GM11168 (cell line): ENCODE measurements at regions not wholly inside any gene's neighbourhood (a gene's known extent, or its start where the extent isn't known, plus 50 kb on each side); places are given as distances from the start of the nearest gene placed in this dataset.

Experiments used
- in situ Hi-C: fragments of 300-500 bp; cut with MboI; formaldehyde crosslinking; loops from one replicate; pipeline ENCODE4 v1.12.0; 2022; ENCODE audit warnings: low sequenced_read_pairs; ENCODE audit not compliant: unreplicated experiment

DNA sequence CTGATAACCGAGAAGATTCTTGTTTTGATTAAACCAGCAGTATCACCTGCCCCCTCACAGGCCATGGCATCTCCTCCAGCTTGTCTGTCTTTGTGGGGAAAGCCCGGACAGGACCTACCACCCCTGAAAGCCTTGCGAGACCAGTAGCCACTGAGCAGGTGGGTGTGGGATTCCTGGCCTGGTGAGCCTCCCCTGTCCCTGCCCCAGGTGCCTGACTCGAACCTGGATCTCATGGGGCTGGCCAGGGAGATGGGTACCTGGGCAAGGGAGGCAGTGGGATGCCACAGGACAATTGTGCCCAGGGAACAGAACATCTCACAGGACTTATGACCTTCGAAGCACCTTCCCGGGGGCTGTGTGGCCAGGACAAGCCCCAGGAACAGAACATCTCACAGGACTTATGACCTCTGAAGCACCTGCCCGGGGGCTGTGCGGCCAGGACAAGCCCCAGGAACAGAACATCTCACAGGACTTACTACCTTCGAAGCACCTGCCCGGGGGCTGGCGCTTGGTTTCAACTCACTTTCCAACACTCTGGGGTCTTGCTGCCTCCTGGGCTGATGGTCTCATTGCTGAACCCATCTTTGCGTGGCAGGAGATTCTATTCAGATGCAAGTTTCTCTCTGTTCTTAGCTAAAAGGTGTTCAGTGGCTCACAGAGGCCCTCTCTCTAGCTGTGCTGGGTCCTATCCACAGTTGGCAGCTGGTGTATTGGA, 854.5 kb downstream of the BRD1 start:
- in situ Hi-C loops: no loop called here

DNA sequence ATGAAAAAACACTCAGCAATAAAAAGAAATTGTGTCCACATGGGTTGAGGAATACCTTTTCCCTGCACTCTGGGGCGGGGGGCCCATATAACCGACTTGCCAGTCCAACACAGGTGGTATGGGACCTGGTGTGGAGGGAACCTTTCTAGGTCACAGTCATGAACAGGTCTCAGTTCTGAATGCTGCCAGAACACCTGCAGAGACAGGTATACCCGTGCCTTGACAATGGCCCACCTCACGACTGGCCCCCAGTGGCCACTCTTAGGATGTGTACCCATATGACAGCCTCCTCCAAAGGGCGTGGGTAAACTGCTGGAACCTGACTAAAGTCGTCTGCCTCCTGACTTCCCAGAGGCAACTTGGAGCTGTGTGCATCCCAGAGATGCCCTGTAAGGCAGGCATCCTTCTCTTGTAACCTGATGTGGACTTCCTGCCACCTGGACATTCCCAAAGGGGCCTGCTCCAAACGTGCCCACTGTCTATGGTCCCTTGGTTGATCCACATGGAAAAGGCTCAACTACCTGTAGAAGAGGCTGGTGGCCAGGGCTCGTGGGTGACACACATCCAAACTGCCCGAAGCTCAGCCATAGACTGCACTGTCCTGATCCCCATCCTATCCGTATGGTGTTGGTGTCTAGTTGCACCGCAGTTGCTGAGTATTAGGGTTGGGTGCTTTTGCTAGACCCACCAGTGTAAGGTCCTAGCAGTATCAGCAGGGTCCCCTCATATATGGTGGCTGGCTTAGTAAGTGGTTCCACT, 859.3 kb downstream of the BRD1 start:
- in situ Hi-C loops: no loop called here

DNA sequence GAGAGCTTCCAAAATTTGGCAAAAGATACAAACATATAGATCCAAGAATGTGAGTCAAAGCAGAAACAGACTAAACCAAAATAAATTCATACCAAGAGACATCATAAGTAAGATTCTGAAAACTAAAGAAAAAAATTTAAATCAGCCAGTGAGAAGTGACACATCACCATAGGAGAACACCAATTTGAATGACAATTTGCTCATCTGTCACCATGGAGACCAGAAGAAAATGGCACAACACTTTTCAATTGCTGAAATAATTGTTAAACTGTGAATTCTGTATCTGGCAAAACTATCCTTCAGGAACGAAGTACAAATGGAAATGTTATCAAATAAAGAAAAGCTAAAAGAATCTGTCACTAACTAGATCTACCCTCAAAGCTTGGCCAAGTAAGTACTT, 864.3 kb downstream of the BRD1 start:
- in situ Hi-C loops: no loop called here

DNA sequence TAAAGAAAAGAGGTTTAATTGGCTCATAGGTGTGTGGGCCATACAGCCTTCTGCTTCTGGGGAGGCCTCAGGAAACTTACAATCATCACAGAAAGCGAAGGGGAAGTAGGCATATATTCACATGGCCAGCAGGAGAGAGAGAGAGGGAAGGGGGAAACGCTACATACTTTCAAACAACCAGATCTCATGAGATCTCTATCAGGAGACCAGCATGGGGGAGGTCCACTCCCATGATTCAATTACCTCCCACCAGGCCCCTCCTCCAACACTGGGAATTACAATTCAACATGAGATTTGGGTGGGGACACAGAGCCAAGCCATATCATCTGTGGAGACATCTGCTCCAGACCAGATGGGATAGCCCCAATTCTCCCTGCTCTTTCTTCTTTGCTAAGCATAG, 866.0 kb downstream of the BRD1 start:
- in situ Hi-C loops: no loop called here

DNA sequence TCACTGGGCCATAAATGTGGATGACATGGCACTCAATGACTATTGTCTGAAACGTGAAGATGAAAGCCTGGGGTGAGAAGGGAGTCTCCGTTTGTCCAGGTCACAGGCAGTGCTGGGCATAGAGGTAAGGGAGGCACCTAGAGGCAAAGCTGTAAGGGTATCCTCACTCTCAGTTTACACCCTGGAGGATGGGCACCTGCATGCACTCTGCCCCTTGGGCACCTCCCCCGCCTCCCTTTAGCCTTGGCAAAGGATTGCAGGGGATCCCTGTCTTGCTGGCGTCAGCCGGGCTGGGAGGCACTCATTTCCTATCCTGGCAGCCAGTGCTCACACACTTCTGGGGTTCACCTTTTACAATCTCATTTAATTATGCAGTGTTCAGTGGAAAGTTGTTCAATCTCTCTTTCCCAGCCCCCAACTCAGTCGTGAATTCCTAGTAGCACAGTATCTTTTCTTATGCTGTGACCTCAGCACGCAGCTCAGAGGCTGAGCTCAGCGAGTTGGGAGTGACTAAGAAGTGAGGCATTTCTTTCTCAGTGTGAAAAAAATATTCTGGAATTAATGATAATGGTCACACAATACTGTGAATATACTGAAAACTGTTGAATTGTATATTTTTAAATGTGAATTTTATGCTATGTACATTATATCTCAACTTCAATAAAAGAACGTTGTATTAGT, 866.6 kb downstream of the BRD1 start:
- in situ Hi-C loops: no loop called here

DNA sequence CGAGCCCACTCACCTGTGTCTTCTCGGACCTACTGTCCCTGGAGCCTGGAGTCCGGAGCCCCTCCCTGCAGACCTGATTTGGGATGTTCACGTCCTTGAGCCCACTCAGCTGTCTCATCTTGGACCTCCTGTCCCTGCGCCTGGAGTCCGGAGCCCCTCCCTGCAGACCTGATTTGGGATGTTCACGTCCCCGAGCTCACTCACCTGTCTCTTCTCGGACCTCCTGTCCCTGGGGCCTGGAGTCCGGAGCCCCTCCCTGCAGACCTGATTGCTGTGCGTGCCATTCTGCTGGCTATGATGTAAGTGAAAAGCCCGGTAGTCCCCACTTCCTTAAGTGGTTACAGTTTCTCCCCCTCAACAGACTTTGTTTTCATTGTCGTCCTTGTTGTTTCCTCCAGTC, 867.1 kb downstream of the BRD1 start:
- in situ Hi-C loops: no loop called here

DNA sequence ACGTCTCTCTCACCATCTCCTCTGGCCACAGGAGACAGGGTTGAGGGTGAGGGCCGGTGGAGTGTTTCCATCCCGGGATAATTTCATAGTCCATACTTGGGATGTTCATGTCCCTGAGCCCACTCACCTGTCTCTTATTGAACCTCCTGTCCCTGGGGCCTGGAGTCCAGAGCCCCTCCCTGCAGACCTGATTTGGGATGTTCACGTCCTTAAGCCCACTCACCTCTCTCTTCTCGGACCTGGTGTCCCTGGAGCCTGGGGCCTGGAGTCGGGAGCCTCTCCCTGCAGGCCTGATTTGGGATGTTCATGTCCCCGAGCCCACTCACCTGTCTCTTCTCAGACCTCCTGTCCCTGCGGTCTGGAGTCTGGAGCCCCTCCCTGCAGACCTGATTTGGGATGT, 868.2 kb downstream of the BRD1 start:
- in situ Hi-C loops: no loop called here

DNA sequence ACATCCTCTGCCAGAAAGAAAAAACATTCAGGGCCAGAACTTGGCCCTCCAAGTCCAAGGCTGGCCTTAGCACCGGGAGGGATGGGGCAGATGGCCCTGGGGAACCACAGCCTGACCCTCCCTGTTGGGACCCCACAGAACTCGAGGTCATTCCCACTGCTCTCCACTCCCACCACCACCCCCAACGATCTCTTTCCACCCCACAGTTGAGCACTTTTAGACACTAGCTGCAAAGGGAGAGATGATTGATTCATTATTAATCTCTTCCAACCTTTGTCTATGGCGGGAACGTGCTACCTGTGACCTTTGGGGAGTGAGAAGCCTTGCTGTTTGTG, 869.7 kb downstream of the BRD1 start:
- in situ Hi-C loops: no loop called here

DNA sequence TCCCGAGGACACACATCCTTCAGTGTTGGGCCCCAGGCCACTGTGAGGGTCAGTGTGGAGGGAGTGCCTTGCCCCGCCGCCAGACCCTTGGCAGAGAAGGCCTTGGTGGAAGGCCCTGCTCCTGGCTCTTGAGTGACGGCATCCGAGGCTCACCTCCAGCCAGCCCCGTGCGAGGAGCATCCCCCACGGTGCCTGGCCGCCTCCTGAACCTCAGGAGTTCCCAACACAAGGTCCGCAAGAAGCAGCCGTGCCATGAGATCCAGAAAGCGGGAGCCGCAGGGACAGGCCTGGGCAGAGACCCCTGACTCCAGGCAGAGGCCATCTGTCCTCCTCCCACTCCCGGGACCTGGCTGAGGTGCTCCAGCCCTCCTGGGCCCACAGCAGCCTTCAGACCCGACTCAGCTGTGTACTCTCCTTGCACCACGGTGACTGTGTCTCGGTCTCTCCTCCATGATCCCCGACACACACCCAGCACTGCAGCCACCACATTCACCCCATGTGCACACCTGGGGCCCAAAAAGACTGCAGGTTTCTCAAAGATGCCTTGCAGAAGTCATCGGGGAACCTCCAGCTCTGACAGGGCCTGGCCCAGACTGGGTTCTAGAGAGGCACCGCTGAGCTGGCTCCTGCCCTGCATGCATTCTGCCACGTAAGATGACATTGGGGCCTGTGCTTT, 870.2 kb downstream of the BRD1 start:
- in situ Hi-C loops: no loop called here

DNA sequence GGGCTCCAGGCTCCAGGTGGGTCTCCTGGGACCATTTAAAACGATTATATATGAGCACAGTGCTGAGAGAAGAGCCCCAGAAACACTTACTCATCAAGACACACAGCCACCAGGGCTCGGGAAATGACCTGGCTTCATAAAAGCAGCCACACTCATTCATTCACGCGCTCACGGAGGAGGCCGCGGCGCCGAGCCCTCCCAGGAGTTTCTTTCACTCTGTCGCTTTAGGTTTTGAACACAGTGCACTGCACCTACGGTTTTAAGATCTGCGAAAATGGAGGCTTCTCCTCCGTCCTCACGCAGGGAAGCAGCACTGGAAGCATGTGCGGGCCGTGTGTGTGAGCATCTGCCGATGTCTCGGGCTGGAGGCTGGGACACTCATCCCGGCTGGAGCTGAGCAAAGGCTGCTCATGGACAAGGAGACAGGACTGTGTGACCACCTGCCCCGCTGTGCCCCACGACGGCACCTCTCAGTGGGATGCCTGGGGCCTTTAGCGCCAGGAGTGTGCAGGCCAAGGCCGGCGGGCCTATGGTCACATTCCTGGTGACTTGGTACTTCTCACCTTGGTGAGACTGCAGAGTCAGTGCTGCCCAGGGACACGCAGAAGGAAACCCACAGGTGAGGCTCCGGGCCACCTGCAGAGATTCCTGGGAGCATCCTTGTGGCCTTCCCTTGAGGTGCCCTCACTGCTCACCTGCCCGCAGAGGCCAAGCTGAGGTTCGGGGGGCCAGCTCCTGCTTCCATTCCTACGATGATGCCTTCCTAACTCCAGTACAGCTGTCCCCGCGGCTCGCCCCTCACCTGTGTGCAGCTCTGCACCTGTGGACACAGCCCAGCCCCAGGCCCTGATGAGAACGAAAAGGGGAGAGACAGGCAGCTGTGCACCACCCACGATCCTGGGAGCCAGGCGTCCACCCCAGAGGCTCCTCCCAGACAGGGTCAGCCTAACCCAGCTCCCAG, 872.0 kb downstream of the BRD1 start:
- in situ Hi-C loops: no loop called here

DNA sequence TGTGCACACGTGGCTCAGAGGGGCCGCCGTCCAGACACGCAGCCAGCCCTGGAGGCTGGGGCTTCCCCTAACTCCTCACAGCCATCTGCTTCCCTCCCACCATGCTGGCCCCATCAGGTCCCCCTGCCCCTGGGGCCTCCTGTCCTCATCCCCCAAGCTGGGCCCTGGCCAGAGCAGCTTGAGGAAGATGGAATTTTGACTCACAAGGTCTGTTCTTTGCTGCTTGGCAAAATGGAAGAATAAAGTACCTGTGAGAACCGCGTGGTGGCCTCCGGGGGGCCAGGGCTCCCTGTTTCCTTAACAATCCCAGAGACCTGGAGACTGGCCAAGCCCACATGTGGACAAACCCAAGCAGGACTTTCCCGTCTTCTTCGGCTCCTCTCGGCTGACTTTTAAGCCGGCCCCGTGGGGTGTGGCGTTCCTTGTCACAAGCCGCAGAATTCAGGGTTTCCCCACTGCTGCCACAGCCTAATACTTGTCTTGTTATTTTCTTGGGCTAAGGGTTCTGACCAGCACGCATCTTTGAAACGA, 872.8 kb downstream of the BRD1 start:
- in situ Hi-C loops: no loop called here

DNA sequence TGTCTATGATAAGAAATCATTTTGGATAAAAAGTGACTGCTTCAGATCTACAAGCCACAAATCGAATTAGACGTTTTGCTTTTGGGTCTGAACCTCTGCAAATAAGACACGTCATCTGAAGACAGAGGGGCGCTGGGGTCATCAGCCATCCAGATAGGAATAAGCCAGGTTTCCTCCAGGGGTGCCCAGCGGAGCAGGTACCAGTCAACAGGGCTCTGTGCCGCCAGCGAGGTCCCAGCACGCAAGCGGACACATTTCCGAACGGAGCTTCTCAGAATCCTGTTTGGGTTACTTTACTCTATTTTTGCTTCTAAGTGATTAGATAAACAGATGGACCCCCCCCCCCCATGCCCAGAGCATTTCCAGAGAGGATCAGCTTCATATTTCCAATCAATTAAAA, 873.8 kb downstream of the BRD1 start:
- in situ Hi-C loops: no loop called here

DNA sequence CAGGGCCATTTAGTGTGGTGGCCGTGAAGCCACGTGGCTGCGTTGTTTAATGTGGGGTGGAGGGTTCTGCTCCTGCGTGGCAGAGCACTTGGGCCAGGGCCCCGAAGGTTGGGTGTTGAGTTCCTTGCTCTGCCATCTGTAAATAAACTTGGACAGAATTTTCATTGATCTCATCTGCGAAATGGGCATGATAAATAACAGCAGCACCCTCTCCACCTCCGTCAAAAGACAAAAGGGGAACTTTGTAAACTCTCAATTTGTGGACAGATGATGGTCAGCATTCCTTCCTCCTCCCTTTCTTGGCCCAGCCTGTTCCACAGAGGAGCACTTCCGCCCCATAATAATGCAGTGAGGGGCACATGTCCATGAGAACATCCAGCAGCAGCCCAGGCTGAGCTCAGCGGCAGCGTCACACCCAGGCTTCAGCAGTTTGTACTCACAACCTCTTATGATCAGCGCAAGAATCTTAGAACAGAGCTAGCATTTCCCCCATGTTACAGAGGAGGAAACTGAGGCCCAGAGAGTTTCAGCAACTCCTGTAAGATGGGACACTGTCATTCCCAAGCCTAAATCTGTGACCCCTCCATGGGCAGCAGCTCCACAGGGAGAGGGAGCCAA, 874.5 kb downstream of the BRD1 start:
- in situ Hi-C loops: no loop called here

DNA sequence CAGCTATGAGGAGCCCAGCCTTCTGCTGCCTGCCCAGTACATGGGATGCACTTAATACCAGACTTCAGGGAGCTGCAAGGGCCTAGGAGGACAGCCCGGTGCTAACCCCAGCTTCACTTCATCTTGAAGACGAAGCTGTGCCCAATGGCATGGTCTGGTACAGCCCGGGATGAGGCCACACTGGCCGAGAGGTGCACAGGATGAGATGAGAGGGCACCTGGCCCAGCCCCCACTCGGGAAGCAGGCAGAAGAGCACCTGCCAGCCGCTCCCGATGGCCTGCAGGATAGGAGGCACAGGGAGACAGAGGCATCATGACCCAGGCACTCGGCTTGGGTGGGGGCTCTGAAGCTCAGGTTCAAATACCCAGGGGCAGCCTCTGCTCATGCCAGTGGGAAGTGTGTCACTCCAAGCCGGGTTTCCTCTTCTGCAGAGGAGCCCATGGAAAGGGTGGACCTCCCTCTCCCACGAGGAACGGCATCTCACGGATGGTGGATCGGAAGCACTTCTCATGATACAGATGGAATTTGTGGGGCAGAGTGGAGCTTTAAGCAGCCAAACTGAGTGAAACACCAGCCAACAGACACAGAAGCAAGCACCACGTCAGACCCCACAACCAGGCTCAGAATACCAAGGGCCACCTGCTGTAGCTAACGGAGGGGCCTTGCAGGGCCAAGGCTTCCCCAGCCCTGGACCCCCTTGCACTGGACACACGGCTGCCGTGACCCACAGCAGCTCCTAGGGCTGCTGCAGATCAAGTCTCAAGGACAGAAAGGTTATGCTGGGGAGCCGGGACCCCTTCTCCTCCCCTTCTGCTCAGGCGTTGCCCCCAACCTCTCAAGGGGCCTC, 875.2 kb downstream of the BRD1 start:
- in situ Hi-C loops: no loop called here

DNA sequence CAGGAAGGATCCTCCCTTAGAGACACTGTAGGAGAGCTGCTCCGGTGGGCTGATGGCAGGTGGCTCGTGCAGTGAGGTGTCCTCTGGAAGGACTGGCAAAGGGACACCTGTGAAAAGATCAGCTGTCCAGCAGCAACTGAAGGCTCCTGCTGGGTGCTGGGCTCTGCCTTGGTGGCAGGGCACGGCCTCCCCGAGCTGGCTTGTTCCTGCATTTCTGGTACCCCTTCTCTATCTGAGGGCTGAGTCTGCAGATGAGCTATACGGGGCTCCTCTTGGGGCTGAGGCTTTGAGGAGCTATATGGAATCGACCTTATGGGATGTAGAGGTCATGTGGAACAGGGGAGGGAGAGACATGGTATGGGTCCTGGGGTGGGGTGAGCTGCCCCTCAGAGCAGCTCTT, 875.8 kb downstream of the BRD1 start:
- in situ Hi-C loops: no loop called here

DNA sequence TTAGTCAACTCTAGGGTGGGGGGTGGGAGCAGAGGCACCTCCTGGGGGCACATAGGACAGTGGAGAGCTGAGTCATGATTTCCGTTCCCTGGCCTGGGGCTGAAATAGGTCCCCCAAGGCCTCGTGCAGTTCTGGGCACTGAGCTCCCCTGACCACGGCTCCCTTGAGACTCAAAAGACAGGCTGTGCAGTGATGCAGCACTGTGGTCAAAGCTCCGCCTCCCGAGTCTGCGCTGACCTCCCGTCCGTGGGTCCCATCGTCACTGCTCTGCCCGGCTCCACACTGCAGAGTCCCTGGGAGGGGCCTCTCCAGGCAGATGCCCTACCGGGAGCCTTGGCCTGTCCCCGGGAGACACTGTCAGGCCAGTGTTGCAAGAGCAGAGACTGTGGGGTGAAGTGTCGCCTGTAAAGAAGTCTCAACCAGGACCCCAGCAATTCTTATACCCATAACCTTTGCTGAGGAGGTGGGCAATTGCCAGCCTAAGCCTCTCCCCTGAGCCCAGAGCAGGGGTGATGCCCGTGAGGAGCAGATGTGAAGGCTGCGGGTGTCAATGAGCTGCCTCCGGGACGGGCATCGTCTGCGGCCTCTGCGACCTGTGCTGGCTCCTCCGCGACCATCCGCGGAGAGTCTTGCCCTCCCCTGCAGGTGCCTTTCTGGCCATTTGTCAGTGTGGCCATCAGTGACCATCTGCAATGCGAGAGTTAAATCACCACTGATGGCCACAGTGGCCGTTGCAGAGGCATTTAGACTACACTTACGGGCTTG, 877.3 kb downstream of the BRD1 start:
- in situ Hi-C loops: no loop called here

DNA sequence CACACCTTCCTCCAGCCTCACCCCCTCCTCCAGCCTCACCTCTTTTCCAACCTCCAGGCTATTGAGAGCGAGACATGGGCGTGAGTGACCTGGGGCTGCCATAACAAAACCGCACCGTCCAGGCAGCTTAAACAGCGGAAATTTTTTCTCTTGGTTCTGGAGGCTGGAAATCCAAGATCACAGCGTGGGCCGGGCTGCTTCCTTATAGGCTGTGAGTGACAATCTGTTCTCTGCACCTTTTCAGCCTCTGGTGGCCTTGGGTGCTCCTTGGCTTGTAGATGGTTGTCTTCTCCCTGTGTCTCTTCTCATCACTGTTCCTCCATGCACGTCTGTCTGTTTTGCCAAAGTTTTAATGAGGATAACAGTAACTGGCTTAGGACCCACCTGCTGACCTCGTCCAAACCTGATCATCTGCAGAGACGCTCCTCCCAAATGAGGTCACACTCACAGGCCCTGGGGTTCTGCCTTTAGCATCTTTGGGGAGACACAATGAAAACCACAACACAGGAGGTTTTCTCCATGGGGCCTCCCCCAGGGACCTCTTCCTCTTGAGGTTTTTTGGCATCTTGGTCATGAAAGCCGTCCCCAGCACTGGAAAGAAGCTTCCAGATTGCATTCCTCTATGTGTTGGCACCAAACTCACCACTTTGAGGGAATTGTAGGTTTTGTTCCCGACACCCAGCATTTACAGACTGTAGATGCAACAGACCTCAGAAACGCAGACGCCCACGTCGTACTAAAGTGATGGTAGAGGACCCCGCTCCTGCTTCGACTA, 878.1 kb downstream of the BRD1 start:
- in situ Hi-C loops: no loop called here
